ENCODE measurements at regions not wholly inside any gene's neighbourhood (a gene's known extent, or its start where the extent isn't known, plus 50 kb on each side); places are given as distances from the start of the nearest gene placed in this dataset.

GRCh38 chr22:48207919-48208535 is 1445.6 kb downstream of the TBC1D22A start:
- no peak overlapping the region for H3K27ac ChIP-seq (ENCODE audit: low read length)
- H3K27me3 ChIP-seq (ENCODE audit: control insufficient read depth, insufficient read depth, low read length) = peaks cover 2% of the 10 kb centered on the region
- H3K4me3 ChIP-seq (ENCODE audit: low read length) = no peak overlapping the region
- Mint-ChIP-seq H3K36me3 (no peaks in the 10 kb centered on the region), H3K27ac (no peak overlapping the region), H3K4me1 (no peaks in the 10 kb centered on the region), H3K4me3 (no peak overlapping the region), H3K27me3 (ENCODE audit: low read depth in 2 of 2) (peaks cover 21 to 23% of the 10 kb centered on the region in 2 donors), H3K9me3 (no peaks in the 10 kb centered on the region)
- no peak for TF ChIP-seq CTCF (IDR thresholded peaks at IDR 0.05)
- DNase-seq (no peak), ATAC-seq (no peak)
- intact Hi-C loops (cut with micrococcal nuclease) = no loop called here
- H3K9me3 ChIP-seq (ENCODE audit: control insufficient read depth, insufficient read depth, low read length) = no peaks in the 10 kb centered on the region
- 87% methylated on average over 3 of the region's 6 CpGs for WGBS (ENCODE audit: insufficient coverage)
- H3K4me1 ChIP-seq (ENCODE audit: control insufficient read depth, insufficient read depth, low read length) = no peaks in the 10 kb centered on the region
- H3K36me3 ChIP-seq (ENCODE audit: control insufficient read depth, insufficient read depth, low read length) = no peaks in the 10 kb centered on the region

GRCh38 chr22:48205790-48206189 is 1443.3 kb downstream of the TBC1D22A start:
- Mint-ChIP-seq H3K4me1 (no peaks in the 10 kb centered on the region), H3K36me3 (no peaks in the 10 kb centered on the region), H3K27me3 (ENCODE audit: low read depth in 2 of 2) (peaks cover 21 to 34% of the 10 kb centered on the region in 2 donors), H3K27ac (no peak overlapping the region), H3K9me3 (no peaks in the 10 kb centered on the region), H3K4me3 (no peak overlapping the region)
- 74% methylated on average over 3 of the region's 3 CpGs for WGBS (ENCODE audit: insufficient coverage)
- no peak for DNase-seq
- Histone ChIP-seq H3K36me3 (ENCODE audit: control insufficient read depth, insufficient read depth, low read length) (no peaks in the 10 kb centered on the region), H3K27me3 (ENCODE audit: control insufficient read depth, insufficient read depth, low read length) (no peaks in the 10 kb centered on the region), H3K9me3 (ENCODE audit: control insufficient read depth, insufficient read depth, low read length) (no peaks in the 10 kb centered on the region), H3K4me1 (ENCODE audit: control insufficient read depth, insufficient read depth, low read length) (no peaks in the 10 kb centered on the region), H3K4me3 (ENCODE audit: low read length) (no peak overlapping the region), H3K27ac (ENCODE audit: low read length) (no peak overlapping the region)
- ATAC-seq = no peak
- intact Hi-C loops (cut with micrococcal nuclease) = no loop called here
- no peak for TF ChIP-seq CTCF (IDR thresholded peaks at IDR 0.05)

- DNase-seq (no peak), ATAC-seq (no peak)
- Mint-ChIP-seq H3K36me3 (no peaks in the 10 kb centered on the region), H3K27me3 (ENCODE audit: low read depth in 2 of 2) (peaks cover 24 to 41% of the 10 kb centered on the region in 2 donors), H3K4me1 (no peaks in the 10 kb centered on the region), H3K4me3 (no peak overlapping the region), H3K9me3 (no peaks in the 10 kb centered on the region), H3K27ac (no peak overlapping the region)
- Histone ChIP-seq H3K4me1 (ENCODE audit: control insufficient read depth, insufficient read depth, low read length) (no peaks in the 10 kb centered on the region), H3K4me3 (ENCODE audit: low read length) (no peak overlapping the region), H3K36me3 (ENCODE audit: control insufficient read depth, insufficient read depth, low read length) (no peaks in the 10 kb centered on the region), H3K27ac (ENCODE audit: low read length) (no peak overlapping the region), H3K27me3 (ENCODE audit: control insufficient read depth, insufficient read depth, low read length) (no peaks in the 10 kb centered on the region), H3K9me3 (ENCODE audit: control insufficient read depth, insufficient read depth, low read length) (no peaks in the 10 kb centered on the region)
- intact Hi-C loops (cut with micrococcal nuclease) = no loop called here
- no peak for TF ChIP-seq CTCF (IDR thresholded peaks at IDR 0.05)
- WGBS (ENCODE audit: insufficient coverage) = 82% methylated on average over 7 of the region's 7 CpGs
Observed at GRCh38 chr22:48205161-48205560, 1442.7 kb downstream of the TBC1D22A start.

- TF ChIP-seq CTCF (IDR thresholded peaks at IDR 0.05) = no peak
- Mint-ChIP-seq H3K36me3 (no peaks in the 10 kb centered on the region), H3K27ac (no peak overlapping the region), H3K4me1 (no peaks in the 10 kb centered on the region), H3K27me3 (ENCODE audit: low read depth in 2 of 2) (peaks cover 23 to 43% of the 10 kb centered on the region in 2 donors), H3K9me3 (no peaks in the 10 kb centered on the region), H3K4me3 (no peak overlapping the region)
- H3K36me3 ChIP-seq (ENCODE audit: control insufficient read depth, insufficient read depth, low read length) = no peaks in the 10 kb centered on the region
- WGBS (ENCODE audit: insufficient coverage) = 90% methylated on average over 2 of the region's 2 CpGs
- DNase-seq (no peak), ATAC-seq (no peak)
- no peaks in the 10 kb centered on the region for H3K27me3 ChIP-seq (ENCODE audit: control insufficient read depth, insufficient read depth, low read length)
- no peak overlapping the region for H3K4me3 ChIP-seq (ENCODE audit: low read length)
- H3K9me3 ChIP-seq (ENCODE audit: control insufficient read depth, insufficient read depth, low read length) = no peaks in the 10 kb centered on the region
- intact Hi-C loops (cut with micrococcal nuclease) = no loop called here
- H3K4me1 ChIP-seq (ENCODE audit: control insufficient read depth, insufficient read depth, low read length) = no peaks in the 10 kb centered on the region
- H3K27ac ChIP-seq (ENCODE audit: low read length) = no peak overlapping the region
Observed at GRCh38 chr22:48204296-48204695, 1441.8 kb downstream of the TBC1D22A start.
